Epithelial cell of prostate (primary cell): ENCODE measurements at regions not wholly inside any gene's neighbourhood (a gene's known extent, or its start where the extent isn't known, plus 50 kb on each side); places are given as distances from the start of the nearest gene placed in this dataset.

Source experiments
- DNase-seq: peaks from one replicate; pipeline ENCODE4 v3.0.0-alpha.2; 2011; ENCODE audit warnings: low read depth, low spot score
- H3K27ac ChIP-seq: fragments of 450-650 bp; 2 replicates; pipeline ENCODE4 v1.5.1; 2017; ENCODE audit warnings: mild to moderate bottlenecking

DNA sequence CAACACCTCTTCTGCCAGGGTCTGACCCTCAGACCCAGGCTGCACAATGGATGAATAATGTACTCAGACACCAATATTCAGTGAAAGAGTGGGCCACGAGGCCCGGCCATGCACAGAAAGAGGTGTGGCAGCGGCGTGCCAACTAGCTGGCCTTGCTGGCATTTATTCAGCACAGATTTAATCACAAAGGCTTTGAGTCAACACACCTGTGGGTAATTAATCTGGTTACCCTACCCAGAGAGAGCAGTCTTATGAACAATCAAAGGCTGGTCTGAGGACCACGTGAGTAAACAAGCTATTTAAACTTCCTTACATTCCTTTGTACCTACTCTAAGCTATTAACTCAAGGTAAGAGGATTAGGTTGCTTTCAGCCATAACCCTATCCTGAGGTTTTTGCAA is 324.8 kb downstream of the C12orf50 start:
- peak; percentile 83 for DNase-seq
- no peak overlapping the region for H3K27ac ChIP-seq

DNA sequence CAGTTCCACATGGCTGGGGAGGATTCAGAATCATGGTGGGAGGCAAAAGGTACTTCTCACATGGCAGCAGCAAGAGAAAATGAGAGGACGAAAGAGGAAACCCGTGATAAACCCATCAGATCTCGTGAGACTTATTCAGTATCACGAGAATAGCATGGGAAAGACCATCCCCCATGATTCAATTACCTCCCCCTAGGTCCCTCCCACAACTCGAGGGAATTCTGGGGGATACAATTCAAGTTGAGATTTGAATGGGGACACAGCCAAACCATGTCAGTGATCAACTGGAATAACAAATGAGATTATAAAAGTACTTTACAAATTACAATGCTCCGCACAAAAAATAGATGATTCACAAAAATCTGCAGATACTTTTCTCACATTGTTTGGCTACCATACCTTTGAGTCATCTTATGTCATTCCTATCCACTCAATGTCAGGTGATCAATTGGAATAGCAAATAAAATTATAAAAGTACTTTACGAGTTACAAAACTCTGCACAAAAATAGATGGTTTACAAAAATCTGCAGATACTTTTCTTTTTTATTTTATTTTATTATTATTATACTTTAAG is 338.9 kb downstream of the C12orf50 start:
- no peak for DNase-seq
- no peak overlapping the region for H3K27ac ChIP-seq

DNA sequence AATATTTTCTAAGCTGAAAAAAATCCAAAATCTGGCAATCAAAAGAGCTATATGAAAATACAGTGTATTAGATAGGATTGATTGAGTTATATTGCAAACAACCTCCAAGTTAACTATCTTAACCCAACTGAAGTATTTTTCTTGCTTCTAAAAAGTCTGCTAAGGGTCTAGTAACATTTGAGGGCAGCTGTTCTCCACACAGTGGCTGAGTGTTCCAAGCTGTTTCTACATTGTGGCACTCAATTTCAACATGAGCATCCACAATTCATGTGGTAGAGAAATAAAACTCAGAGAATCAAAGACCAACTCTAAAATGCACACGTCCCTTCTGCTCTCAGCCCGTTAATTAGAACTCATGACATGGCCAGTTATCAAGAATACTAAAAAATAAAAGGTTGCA is 340.0 kb downstream of the C12orf50 start:
- H3K27ac ChIP-seq: no peak overlapping the region
- DNase-seq: no peak

- no peak for DNase-seq
- H3K27ac ChIP-seq: no peak overlapping the region
Measured at GRCh38 chr12:87687362-87687761, 341.8 kb downstream of the C12orf50 start.

DNA sequence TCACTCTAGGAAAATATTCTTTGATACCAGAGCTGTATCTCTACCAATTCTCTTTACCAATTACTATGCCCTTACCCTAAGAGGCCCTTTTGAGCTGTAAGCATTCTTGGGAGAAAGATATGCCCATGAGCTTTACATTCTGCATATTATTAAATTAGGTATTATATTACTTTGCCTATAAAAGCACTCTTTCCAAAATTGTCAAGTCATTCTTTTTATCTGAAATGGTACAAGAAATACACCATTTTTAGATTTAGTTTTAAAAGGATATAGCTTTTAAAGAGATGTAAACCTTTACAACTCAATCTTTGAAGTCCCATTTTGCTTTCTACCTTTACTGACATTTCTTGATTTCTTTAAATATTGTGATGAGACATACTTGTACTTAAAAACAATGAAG is 343.5 kb downstream of the C12orf50 start:
- DNase-seq: no peak
- no peak overlapping the region for H3K27ac ChIP-seq

GRCh38 chr12:87679251-87679650 is 349.9 kb downstream of the C12orf50 start:
- H3K27ac ChIP-seq: no peak overlapping the region
- DNase-seq: no peak

- no peak overlapping the region for H3K27ac ChIP-seq
- DNase-seq: peak; percentile 72
Measured at GRCh38 chr12:87678453-87678852, 350.7 kb downstream of the C12orf50 start.

DNA sequence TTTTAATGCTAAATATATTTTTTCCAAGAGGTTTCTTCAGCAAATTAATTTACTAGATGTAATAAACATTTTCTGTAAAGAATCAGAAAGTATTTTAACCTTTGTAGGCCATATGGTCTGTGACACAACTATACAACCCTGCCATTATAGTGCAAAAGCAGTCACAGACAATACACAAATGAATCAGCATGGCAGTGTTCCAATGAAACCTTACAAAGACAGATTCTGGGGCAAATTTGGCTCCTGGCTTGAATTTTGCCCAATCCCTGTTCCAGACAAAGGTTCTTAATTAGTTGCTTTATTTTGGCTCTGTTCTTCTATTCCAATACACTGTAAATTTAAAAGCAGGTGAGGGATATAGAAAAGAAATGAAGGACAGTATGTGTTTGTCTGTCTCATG is 352.5 kb downstream of the C12orf50 start:
- no peak overlapping the region for H3K27ac ChIP-seq
- no peak for DNase-seq

DNA sequence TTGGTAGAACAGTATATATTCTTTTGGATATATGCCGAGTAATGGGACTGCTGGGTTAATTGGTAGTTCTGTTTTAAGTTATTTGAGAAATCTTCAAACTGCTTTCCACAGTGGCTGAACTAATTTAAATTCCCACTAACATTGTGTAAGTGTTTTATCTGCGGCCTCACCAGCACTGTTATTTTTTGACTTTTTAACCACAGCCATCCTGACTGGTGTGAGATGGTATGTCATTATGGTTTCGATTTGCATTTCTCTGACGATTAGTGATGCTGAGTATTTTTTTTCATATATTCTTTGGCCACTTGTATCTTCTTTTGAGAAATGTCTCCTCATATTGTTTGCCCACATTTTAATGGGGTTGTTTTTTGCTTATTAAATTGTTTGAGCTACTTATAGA is 357.4 kb downstream of the C12orf50 start:
- no peak overlapping the region for H3K27ac ChIP-seq
- DNase-seq: no peak

DNA sequence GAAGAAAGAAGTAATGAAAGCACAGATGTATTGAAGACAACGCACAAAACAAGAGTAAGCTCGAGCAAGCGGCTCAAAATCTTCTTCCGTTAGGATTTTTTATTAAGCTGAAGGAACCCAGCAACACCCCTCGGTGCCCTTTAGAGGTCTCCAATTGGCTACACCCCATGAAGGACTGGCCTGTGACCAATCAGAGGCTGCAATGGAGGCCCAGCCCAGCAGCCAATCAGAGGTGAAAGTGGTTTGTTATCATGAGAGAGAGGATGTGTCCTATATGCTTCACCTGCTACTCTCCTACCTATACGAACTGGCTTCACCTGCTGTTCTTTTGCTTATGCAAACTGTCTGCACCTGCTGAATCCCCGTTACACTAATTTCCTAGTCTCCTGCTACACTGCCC is 358.8 kb downstream of the C12orf50 start:
- no peak for DNase-seq
- H3K27ac ChIP-seq: no peak overlapping the region

DNA sequence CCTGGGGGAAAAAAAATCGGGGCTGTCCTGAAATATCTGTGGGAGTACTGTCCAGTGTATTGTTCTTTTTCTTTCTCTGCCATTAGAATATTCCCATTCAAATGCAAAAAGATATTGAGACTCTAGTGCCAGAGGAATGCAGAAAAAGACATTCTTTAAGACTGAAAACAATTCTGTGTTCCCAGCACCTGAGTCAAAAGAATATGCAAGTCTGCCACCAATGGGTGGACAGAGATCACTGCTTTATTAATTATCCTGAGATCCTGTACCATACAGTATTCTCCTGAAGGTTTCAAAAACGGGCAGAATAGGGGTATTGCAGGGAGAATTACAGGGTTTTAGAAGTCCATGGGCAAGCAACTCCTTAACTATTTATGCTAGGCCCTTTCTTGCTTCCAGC is 361.8 kb downstream of the C12orf50 start:
- DNase-seq: no peak
- no peak overlapping the region for H3K27ac ChIP-seq

DNA sequence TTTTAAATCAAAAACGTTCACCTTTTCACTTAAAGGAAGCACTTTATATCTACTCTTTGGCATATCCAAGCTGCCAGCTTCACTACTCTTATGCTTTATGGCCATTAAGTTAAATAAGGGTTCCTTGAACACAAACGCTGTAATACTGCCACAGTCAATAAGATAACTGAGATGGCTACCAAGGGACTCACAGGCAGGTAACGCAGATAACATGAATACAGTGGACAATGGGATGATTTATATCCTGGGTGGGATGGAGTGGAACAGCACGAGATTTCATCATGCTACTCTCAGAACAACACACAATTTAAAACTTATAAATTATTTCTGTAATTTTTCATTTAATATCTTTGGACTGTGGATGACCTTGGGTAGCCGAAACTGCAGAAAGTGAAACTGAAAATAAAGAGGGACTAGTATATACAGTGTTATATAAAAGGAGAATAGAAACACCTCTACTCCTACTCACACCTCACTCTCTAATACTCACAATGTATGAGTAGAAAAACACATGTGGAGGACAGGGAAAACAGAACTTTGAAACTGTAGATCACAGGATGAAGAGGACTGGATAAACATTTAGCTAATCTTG is 367.3 kb downstream of the C12orf50 start:
- H3K27ac ChIP-seq: peak overlapping the region; percentile 0
- no peak for DNase-seq

DNA sequence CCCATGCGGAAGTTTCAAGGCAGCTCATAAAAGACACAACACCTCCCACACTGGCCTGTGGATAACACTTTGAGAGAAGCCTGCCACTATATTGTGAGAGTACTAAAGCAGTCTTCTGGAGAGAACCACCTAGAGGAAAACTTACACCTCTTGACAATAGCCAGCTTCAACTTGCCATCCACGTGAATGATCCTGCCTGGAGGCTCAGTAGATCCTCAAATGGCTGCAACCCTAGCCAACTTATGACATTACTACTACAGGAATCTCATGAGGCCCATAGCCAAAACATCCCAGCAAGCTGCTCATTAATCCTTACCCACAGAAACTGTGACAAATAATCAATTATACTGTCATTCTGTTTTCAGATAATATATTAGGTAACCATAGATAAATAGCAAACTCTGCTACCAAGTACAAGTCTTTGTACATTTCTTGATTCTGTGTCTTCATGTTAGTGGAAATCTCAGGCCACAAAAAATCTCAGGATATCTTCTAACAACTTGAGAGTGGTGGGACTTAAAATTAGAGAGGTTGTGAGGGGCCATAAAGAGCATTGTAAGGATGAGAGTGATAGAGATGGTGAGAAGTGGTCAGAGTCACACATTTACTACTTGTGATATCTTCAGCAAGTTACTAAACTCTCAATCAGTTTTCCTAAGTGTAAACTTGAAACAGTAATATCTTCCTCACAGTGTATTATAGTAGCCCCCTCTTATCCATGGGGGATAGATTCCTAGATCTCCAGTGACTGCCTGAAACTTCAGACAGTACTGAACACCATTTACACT is 368.0 kb downstream of the C12orf50 start:
- H3K27ac ChIP-seq: peak overlapping the region; percentile 0
- peak; percentile 39 for DNase-seq

DNA sequence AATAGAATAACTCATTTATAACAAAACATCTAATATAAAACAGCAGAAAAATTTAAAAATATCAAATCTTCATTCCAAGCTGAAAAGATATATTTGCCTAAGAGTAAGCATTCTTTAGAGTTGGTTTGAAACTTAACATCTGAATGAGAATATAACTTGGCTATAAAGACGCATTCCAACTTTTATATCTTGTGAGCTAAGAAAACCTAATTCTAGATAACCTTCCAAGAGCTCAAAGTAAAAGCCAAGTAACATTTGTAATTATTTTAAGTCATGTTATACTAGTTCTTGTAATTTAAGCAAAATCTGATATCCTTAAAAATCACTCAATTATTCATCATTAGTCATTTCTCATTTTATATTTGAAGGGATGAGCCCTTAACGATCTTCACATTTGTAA is 368.9 kb downstream of the C12orf50 start:
- H3K27ac ChIP-seq: no peak overlapping the region
- DNase-seq: no peak

GRCh38 chr12:87656311-87656710 is 372.9 kb downstream of the C12orf50 start:
- H3K27ac ChIP-seq: no peak overlapping the region
- DNase-seq: no peak

DNA sequence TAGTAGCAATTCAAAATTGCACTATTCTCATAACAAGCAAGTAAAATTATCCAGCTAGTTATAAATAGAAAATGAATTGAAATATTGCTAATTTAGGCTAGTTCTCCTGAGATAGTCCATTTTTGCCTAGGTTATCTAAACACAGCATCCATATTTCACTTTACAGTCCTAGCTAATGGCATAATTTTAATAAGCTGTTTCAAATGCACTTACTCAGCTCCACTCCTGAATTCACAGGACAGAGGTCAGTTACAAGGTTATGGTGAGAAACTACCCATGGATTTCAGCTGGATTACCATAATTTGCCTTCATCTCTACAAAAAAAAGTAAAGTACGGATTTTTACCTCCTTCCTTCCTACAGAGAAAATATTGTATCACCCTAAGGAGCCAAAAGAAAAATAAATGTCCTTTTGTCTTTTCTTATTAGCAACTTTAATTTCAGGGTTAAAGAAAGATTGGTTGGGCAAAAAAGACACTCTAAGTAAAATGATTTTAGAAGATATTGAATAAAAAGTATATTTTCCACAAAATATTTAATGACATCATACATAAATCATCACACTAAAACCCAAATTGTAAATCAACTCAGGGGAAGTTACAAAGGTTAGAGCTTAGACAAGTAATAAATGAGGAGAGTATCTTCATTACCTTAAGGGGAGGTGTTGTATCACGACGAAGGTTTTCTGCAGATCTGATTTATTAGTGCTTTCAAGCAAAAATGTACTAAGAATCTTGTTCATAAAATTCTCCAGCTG is 377.4 kb downstream of the C12orf50 start:
- no peak overlapping the region for H3K27ac ChIP-seq
- no peak for DNase-seq

- H3K27ac ChIP-seq: no peak overlapping the region
- no peak for DNase-seq
Measured at GRCh38 chr12:87642245-87642644, 387.0 kb downstream of the C12orf50 start.

GRCh38 chr12:87618199-87618598 is 411.0 kb downstream of the C12orf50 start:
- DNase-seq: no peak
- H3K27ac ChIP-seq: no peak overlapping the region

DNA sequence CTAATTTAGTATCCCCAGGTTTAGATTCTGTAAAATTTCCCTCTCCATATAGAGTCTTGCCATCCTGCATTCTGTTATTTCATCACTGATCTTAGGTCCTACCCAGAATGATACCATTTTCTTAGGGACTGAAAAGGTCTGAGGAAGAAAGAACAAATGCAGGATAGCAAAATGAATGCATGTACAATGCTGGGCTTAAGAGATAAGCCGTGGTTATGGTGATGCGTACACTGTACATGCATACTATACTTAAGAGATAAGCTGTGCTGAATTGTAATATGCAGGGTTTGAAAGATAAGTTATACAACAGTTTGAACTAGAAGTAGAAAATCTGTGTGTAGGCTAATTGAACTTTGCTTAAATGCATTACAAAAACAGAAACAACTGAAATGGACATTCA is 416.2 kb downstream of the C12orf50 start:
- DNase-seq: no peak
- H3K27ac ChIP-seq: no peak overlapping the region

- no peak for DNase-seq
- no peak overlapping the region for H3K27ac ChIP-seq
Measured at GRCh38 chr12:87608321-87608720, 420.9 kb downstream of the C12orf50 start.

GRCh38 chr12:87603727-87604126 is 425.5 kb downstream of the C12orf50 start:
- H3K27ac ChIP-seq: no peak overlapping the region
- no peak for DNase-seq
